22Rv1 (cell line): ENCODE measurements at regions not wholly inside any gene's neighbourhood (a gene's known extent, or its start where the extent isn't known, plus 50 kb on each side); places are given as distances from the start of the nearest gene placed in this dataset.

Experiments used
- CTCF ChIP-seq: fragments of 450-650 bp; IDR thresholded peaks from 2 replicates; pipeline ENCODE4 v1.5.1; 2017; ENCODE audit warnings: mild to moderate bottlenecking
- ZFX ChIP-seq: fragments of 450-650 bp; IDR thresholded peaks from 2 replicates; pipeline ENCODE4 v1.6.1; 2017; ENCODE audit warnings: antibody characterized with exemption, borderline replicate concordance

DNA sequence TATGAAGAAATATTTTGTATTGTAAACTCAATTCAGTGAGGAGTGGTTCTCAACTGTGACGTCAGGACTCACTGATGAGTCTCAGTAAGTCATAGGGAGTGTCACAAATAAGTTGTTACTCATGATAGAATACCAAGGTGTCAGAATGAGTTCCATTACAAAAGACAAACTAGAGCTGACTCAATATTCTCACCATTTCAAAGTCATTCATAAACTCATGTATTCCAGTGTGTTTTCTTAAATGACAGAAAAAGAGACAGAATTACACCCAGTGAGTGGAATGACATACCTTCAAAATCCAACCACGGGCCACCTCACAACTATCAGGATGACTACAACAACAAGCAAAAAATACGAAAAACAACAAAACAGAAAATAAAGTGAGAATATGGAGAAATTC is 321.5 kb downstream of the ENC1 start:
- TF ChIP-seq CTCF (no peak), ZFX (no peak)
